ENCODE measurements at regions not wholly inside any gene's neighbourhood (a gene's known extent, or its start where the extent isn't known, plus 50 kb on each side); places are given as distances from the start of the nearest gene placed in this dataset.

DNA sequence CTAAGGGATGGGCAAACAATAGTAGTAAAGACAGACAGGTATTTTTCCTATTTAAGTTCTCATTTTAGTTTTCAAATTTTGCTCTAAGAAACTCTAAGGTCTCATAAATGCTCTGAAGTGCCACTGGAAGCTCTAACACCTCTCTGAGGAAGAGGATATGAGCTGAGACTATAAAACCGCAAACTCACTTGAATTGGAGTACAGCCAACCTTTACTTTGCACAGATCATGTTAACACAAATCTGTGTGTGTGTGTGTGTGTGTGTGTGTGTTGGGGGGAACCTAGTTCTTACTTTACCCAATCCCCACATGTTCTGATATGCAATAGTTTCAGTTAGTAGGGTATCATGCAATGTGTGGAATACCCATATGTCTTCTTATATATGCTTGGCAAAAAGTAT lies 446.8 kb downstream of the CHL1 start:
- TF ChIP-seq, protein P1, sequence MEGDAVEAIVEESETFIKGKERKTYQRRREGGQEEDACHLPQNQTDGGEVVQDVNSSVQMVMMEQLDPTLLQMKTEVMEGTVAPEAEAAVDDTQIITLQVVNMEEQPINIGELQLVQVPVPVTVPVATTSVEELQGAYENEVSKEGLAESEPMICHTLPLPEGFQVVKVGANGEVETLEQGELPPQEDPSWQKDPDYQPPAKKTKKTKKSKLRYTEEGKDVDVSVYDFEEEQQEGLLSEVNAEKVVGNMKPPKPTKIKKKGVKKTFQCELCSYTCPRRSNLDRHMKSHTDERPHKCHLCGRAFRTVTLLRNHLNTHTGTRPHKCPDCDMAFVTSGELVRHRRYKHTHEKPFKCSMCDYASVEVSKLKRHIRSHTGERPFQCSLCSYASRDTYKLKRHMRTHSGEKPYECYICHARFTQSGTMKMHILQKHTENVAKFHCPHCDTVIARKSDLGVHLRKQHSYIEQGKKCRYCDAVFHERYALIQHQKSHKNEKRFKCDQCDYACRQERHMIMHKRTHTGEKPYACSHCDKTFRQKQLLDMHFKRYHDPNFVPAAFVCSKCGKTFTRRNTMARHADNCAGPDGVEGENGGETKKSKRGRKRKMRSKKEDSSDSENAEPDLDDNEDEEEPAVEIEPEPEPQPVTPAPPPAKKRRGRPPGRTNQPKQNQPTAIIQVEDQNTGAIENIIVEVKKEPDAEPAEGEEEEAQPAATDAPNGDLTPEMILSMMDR (IDR thresholded peaks at IDR 0.05), result no peak
- no peak for TF ChIP-seq POLR2A (IDR thresholded peaks at IDR 0.05)
